ENCODE measurements at regions not wholly inside any gene's neighbourhood (a gene's known extent, or its start where the extent isn't known, plus 50 kb on each side); places are given as distances from the start of the nearest gene placed in this dataset.

DNA sequence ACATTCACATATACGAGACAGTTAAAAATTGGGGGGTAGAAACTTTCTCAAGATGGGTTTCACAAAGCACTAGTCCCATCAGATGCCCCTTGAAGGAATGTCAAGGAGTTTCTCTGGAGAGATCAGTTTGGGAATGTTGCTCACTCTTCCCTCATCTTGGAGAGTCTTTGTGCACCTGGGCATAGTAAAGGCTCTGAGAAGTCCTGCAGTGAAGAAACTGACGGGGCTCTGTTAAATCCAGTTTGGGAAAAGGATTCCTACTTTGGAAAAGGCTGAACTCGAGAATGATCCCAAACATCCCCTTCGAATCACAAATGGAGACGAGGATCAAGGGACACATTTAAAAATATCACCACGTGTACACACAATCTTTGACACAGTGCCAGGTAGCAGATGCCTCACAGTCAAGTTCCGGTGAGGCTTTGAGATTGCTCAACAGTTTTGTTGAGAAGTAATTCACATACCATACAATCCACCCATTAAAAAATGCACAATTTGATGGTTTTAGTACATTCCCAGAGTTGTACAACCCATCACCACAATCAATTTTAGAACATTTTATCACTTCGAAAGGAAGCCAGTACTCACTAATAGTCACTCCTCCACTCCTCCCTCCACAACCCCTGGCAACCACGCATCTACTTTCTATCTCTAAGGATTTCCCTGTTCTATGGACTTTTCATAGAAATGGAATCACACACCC, 203.4 kb upstream of the FOXF1 start:
- TF ChIP-seq CTCF (IDR thresholded peaks at IDR 0.05) = no peak
- no peak for TF ChIP-seq REST (IDR thresholded peaks at IDR 0.05; ENCODE audit: insufficient read depth in 1 of 2, low read depth in 2 of 2, low read length in 1 of 2)
- TF ChIP-seq POLR2AphosphoS5 (IDR thresholded peaks at IDR 0.05; ENCODE audit: low read depth, low read length) = no peak

Data from Panc1 (cell line).